ENCODE measurements at regions not wholly inside any gene's neighbourhood (a gene's known extent, or its start where the extent isn't known, plus 50 kb on each side); places are given as distances from the start of the nearest gene placed in this dataset.

GRCh38 chr4:128450326-128451120 lies 162.9 kb upstream of the PGRMC2 start:
- no peak for TF ChIP-seq CTCF (IDR thresholded peaks at IDR 0.05; ENCODE audit: poor library complexity)
- TF ChIP-seq EZH2phosphoT487 (IDR thresholded peaks at IDR 0.05; ENCODE audit: low read depth, severe bottlenecking, unreplicated experiment), result no peak
- no peak for TF ChIP-seq EZH2 (IDR thresholded peaks at IDR 0.05; ENCODE audit: borderline replicate concordance)

All from hepatocyte (in vitro differentiated cells).